HFFc6 (cell line): ENCODE measurements at regions not wholly inside any gene's neighbourhood (a gene's known extent, or its start where the extent isn't known, plus 50 kb on each side); places are given as distances from the start of the nearest gene placed in this dataset.

Source experiments
- DNase-seq: peaks from one replicate; pipeline ENCODE4 v3.0.0-alpha.2; 2018
- H3K27ac Mint-ChIP-seq: 2 replicates; pipeline ENCODE4 v1.8.0; 2020; ENCODE audit warnings: mild to moderate bottlenecking, mixed read lengths
- H3K27me3 Mint-ChIP-seq: 2 replicates; pipeline ENCODE4 v1.8.0; 2021; ENCODE audit warnings: mild to moderate bottlenecking, moderate library complexity, mixed read lengths; ENCODE audit not compliant: insufficient read depth
- H3K36me3 Mint-ChIP-seq: 2 replicates; pipeline ENCODE4 v1.8.0; 2021; ENCODE audit warnings: low read depth, mixed read lengths
- H3K4me1 Mint-ChIP-seq: 2 replicates; pipeline ENCODE4 v1.8.0; 2020; ENCODE audit warnings: low read depth, mixed read lengths
- H3K4me3 Mint-ChIP-seq: 2 replicates; pipeline ENCODE4 v1.8.0; 2020; ENCODE audit warnings: mild to moderate bottlenecking, moderate library complexity, mixed read lengths
- H3K9me3 Mint-ChIP-seq: 2 replicates; pipeline ENCODE4 v1.8.0; 2020; ENCODE audit warnings: mild to moderate bottlenecking, mixed read lengths
- TF ChIP-seq, protein P1 (sequence below): fragments of 200-600 bp; sonication (generic); IDR thresholded peaks from 2 replicates; pipeline ENCODE4 v1.5.0; 2021; ENCODE audit warnings: antibody characterized with exemption, mild to moderate bottlenecking

DNA sequence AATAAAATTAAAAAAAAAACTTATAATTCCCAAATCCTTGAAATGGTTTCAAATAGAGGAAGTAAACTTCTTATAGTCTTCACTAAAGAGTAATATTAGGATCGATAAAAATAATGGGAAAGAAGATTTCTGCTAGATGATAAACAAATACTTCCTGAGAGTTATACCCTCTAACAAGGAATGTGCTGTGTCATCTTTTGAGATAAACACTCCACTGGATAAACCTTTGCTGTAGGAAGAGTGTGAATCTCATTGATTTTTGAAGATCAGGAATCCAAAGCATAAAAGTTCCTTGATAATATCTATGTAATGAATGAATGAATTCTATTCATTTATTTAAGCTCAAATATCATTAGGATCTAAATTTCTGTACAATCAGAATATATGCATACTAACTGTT, 161.0 kb upstream of the GBE1 start:
- no peak overlapping the region for H3K4me3 Mint-ChIP-seq
- no peaks in the 10 kb centered on the region for H3K9me3 Mint-ChIP-seq
- DNase-seq = no peak
- TF ChIP-seq, protein P1, sequence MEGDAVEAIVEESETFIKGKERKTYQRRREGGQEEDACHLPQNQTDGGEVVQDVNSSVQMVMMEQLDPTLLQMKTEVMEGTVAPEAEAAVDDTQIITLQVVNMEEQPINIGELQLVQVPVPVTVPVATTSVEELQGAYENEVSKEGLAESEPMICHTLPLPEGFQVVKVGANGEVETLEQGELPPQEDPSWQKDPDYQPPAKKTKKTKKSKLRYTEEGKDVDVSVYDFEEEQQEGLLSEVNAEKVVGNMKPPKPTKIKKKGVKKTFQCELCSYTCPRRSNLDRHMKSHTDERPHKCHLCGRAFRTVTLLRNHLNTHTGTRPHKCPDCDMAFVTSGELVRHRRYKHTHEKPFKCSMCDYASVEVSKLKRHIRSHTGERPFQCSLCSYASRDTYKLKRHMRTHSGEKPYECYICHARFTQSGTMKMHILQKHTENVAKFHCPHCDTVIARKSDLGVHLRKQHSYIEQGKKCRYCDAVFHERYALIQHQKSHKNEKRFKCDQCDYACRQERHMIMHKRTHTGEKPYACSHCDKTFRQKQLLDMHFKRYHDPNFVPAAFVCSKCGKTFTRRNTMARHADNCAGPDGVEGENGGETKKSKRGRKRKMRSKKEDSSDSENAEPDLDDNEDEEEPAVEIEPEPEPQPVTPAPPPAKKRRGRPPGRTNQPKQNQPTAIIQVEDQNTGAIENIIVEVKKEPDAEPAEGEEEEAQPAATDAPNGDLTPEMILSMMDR = no peak
- H3K4me1 Mint-ChIP-seq = no peaks in the 10 kb centered on the region
- H3K27ac Mint-ChIP-seq = no peak overlapping the region
- H3K36me3 Mint-ChIP-seq = no peaks in the 10 kb centered on the region
- no peaks in the 10 kb centered on the region for H3K27me3 Mint-ChIP-seq

DNA sequence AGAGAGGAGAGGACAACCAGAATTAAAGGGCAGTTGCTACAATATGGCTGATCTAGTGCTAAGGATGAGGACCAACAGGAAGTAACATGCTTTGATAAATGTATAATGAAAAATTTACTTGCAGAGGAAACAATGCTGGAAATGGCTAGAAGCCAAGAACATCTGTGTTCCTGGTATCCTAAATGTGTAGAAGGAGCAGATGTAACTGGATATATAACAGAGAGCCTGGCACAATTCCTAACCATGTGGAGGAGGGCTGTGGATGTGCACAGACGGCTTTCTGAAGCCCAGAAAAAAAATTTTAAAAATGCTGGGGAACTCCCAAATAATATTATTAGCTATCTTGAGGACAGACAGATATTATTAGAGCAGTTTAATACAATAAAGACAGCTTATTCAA, 159.4 kb upstream of the GBE1 start:
- no peaks in the 10 kb centered on the region for H3K9me3 Mint-ChIP-seq
- no peak for DNase-seq
- H3K4me3 Mint-ChIP-seq = no peak overlapping the region
- TF ChIP-seq, protein P1 = no peak
- H3K27me3 Mint-ChIP-seq = no peaks in the 10 kb centered on the region
- H3K4me1 Mint-ChIP-seq = no peaks in the 10 kb centered on the region
- no peak overlapping the region for H3K27ac Mint-ChIP-seq
- H3K36me3 Mint-ChIP-seq = no peaks in the 10 kb centered on the region

DNA sequence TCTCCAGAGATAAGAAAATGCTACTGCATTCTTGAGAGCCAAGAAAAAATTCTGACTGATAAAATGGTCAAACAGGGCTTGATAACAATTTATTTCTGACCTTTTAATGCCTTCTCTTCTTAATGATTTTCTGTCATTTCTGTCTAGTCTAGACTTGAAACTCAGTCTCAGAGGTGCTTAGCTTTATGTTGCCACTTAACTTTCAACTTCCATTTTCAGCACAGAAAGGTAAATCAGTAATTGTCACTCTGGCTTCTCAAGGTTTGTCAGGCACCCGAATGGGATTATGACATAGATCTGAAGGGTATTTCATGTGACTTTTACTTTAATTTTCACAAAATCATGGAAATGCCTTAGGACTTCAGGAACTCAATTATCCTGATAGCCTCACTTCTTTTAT, 155.4 kb upstream of the GBE1 start:
- H3K4me1 Mint-ChIP-seq = no peaks in the 10 kb centered on the region

DNA sequence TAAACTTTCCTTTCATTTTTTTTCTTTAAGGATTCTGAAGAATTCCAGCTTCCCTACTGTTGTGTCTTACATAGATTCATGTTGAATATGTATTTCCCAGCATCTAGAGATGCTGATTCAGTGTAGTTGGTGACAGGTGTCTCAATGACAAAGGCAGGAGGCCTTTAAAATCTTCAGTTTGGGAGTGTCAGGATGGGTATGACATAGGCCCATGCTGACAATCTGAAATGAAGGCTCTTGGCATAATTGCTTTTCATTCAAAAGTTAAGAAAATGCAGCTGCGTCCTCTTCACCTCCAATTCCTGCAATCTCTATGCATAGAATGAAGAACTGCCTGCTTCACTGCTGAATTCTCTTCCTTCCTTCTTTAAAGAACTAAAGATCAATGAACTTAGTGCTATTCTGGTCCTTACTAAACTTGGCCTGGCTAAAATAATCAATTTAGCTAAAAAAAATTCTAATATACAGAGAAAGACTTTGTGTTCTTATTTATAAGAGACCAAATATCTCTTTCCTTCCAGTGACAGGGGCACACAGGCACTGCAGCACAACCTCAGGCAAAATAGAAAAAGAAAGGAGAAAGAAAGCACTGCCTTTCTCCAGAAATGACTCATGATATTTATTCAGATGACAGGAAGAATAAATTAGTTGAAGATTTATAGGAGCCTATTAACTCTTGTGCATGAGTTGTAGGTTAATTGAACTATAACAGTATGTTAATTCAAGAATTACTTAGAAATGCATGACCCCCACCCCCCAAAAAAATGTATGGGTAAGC, 152.6 kb upstream of the GBE1 start:
- no peak overlapping the region for H3K4me3 Mint-ChIP-seq
- no peaks in the 10 kb centered on the region for H3K4me1 Mint-ChIP-seq
- no peaks in the 10 kb centered on the region for H3K9me3 Mint-ChIP-seq
- H3K27ac Mint-ChIP-seq = no peak overlapping the region
- TF ChIP-seq, protein P1 = no peak
- no peak for DNase-seq
- H3K27me3 Mint-ChIP-seq = no peaks in the 10 kb centered on the region; the same call in 1 of the 2 replicates
- H3K36me3 Mint-ChIP-seq = no peaks in the 10 kb centered on the region

More for the DNA sequence above, 155.4 kb upstream of the GBE1 start:
- H3K36me3 Mint-ChIP-seq = no peaks in the 10 kb centered on the region
- H3K27ac Mint-ChIP-seq = no peak overlapping the region
- no peaks in the 10 kb centered on the region; the same call in 1 of the 2 replicates for H3K27me3 Mint-ChIP-seq
- TF ChIP-seq, protein P1 = no peak
- no peak overlapping the region for H3K4me3 Mint-ChIP-seq
- no peaks in the 10 kb centered on the region for H3K9me3 Mint-ChIP-seq
- DNase-seq = no peak

DNA sequence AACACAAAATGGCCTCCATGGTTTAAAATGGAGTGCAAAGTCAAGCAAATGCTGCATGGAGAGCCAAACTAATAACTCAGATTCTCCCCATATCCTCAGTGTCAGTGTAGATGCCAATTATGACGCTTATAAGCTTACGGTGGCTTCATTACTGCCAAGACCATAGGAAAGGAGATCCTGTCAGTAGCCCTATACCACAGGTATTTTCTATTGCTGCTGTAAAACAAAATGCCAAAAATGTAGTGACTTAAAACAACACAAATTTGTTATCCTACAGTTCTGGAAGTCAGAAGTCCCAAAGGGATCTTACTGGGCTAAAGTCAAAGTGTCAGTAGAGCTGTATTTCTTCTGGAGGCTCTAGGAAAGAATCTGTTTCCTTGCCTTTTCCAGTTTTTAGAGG, 149.8 kb upstream of the GBE1 start:
- peaks cover 3% of the 10 kb centered on the region for H3K27me3 Mint-ChIP-seq
- H3K9me3 Mint-ChIP-seq = no peaks in the 10 kb centered on the region
- H3K4me1 Mint-ChIP-seq = no peaks in the 10 kb centered on the region
- no peaks in the 10 kb centered on the region for H3K36me3 Mint-ChIP-seq
- no peak overlapping the region for H3K4me3 Mint-ChIP-seq
- DNase-seq = no peak
- no peak overlapping the region for H3K27ac Mint-ChIP-seq
- TF ChIP-seq, protein P1 = no peak
